GM11168 (cell line): ENCODE measurements at regions not wholly inside any gene's neighbourhood (a gene's known extent, or its start where the extent isn't known, plus 50 kb on each side); places are given as distances from the start of the nearest gene placed in this dataset.

Experiments
- in situ Hi-C: fragments of 300-500 bp; cut with MboI; formaldehyde crosslinking; loops from one replicate; pipeline ENCODE4 v1.12.0; 2022; ENCODE audit warnings: low sequenced_read_pairs; ENCODE audit not compliant: unreplicated experiment

GRCh38 chr9:18194316-18194715, 279.6 kb upstream of the ADAMTSL1 start:
- in situ Hi-C loops: no loop called here

- in situ Hi-C loops: no loop called here
Observed at GRCh38 chr9:18195223-18195622, 278.7 kb upstream of the ADAMTSL1 start.

DNA sequence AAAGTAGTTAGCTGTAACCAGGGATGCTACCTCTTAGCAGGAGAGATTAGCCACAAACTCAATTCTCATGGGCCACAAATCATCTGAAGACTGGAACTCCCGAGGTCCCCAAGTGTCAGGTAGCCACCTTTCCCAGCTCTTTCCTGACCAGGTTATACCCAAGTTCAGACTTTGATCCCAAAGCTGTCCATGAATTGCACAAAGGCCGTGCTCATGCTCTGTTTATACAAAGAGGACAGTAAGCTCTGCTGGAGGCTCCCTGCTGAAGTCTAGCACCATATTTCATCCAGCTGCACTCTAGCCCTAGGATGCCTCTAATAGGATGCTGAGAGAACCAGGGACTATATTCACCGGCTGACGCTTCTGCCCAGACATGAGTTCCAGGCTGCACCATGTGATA, 271.0 kb upstream of the ADAMTSL1 start:
- in situ Hi-C loops: loop anchor here (10.0 to 25.0 kb wide), 2 partner anchors 388 to 666 kb away; no protein-coding TSS in a partner anchor

- in situ Hi-C loops: loop anchor here (10.0 to 25.0 kb wide), 2 partner anchors 393 to 670 kb away; no protein-coding TSS in a partner anchor
Observed at GRCh38 chr9:18207735-18208134, 266.2 kb upstream of the ADAMTSL1 start.

DNA sequence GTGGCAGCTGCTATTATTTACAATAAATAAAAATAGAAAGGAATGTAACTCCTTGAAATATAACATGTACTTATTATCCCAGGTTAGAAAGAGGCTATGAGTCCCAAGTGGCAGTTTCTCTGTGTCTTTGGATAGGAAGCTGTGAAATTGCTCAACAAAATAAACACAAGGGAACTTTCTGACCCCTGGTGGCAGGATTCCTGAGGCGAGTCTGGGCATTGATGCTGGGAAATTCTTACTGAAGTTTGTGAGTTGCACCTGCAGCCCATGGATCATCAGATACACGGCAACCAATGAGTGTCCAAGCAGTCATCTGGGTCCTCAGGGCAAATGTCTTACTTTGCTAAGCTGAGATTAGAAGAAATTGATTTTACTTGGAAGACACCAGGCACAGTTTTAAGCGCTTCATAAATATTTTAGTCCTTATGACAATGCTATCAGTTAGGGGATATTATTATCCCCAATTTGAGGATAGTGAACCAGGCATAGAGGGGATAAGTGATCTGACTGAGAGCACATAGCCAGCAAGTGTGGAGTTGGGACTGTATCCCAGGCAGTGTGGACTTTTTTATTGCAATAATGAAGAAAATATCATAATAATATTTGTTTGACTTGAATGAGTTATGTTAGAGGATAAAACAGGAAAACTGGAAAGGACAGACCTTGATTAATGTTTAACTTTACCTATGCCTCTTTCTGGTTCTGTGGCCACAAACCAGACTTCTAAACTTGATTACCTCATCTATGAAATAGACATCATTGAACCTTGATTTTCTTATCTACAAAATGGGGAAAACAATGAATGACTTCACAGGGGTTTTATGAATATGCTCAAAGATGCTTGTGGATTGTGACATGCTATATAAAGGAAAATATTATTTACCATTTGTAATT, 265.5 kb upstream of the ADAMTSL1 start:
- in situ Hi-C loops: loop anchor here (10.0 to 25.0 kb wide), 2 partner anchors 394 to 671 kb away; no protein-coding TSS in a partner anchor

GRCh38 chr9:18215626-18216025, 258.3 kb upstream of the ADAMTSL1 start:
- in situ Hi-C loops: loop anchor here (25.0 kb wide), 1 partner anchor 678 kb away; no protein-coding TSS in a partner anchor

- in situ Hi-C loops: loop anchor here (25.0 kb wide), 1 partner anchor 679 kb away; no protein-coding TSS in a partner anchor
Observed at GRCh38 chr9:18216376-18216775, 257.6 kb upstream of the ADAMTSL1 start.

GRCh38 chr9:18228101-18228500, 245.9 kb upstream of the ADAMTSL1 start:
- in situ Hi-C loops: no loop called here

GRCh38 chr9:18229992-18230676, 243.8 kb upstream of the ADAMTSL1 start:
- in situ Hi-C loops: no loop called here

DNA sequence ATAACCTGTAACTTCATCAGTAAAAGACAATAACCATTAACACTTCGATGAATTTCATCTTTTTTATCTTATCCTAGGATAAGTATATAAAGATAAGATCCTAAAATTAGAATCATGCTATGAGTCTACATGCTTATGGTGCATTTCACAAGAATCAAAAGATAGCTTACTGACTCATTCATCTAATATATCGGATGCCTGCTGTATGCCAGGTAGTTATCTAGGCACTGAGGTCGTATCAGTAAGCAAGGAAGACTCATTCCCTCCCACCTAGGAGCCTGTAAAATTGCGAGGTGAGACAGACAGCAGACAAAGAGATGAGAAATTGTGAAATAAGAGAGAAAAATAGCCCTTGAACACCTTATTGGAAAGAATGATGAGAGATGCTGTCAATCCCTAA, 240.6 kb upstream of the ADAMTSL1 start:
- in situ Hi-C loops: no loop called here

DNA sequence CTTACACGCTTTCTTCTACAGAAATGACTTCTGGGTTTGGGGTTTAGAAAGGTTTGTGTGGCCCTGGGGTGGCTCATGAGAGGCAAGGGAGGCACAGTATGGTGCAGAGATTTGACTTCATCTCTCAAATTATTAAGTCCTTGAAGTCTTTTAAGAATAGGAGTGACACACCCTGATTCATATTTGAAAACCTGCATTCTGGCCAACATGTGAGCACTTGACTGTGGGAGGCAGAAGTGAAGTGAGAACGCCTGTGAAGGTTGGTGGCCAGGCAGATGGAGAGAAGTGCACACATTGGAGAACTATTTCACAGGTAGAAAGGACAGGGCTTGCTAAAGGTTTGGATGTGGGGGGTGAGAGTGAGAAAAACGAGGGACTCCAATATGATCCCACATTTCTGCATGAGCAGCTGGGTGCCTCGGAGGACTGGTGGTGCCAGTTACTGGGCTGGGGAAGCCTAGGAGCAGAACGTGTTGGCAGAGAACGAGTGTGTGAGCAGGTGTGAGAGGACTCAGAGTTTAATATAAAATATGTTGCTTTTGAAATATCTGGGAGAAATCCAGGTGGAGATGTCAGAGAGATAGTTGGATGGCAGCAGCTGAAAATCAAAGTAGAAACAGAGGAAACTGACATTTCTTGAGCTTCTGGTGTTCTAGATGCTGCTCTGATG, 240.0 kb upstream of the ADAMTSL1 start:
- in situ Hi-C loops: no loop called here

- in situ Hi-C loops: no loop called here
Observed at GRCh38 chr9:18235181-18235908, 238.6 kb upstream of the ADAMTSL1 start.

DNA sequence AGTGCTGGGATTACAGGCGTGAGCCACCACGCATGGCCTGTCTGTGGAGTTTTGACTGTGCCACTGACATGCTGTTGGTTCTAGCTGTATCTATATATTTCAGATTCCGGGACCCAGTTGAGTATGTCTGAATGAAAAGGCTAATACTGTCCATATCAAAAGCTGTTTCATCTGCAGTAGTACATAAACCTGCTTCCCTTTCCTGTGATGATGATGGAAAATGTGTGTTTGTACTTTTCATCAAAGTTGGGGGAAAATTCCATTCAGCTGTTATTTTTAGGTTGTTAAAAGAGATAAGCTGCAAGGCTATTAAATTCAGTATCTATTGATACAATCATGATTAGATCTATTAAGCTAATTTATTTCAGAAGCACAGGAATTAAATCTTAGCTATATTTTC, 237.6 kb upstream of the ADAMTSL1 start:
- in situ Hi-C loops: no loop called here

- in situ Hi-C loops: no loop called here
Observed at GRCh38 chr9:18237776-18238175, 236.2 kb upstream of the ADAMTSL1 start.

- in situ Hi-C loops: no loop called here
Observed at GRCh38 chr9:18238254-18238653, 235.7 kb upstream of the ADAMTSL1 start.

GRCh38 chr9:18238752-18239447, 235.1 kb upstream of the ADAMTSL1 start:
- in situ Hi-C loops: no loop called here

DNA sequence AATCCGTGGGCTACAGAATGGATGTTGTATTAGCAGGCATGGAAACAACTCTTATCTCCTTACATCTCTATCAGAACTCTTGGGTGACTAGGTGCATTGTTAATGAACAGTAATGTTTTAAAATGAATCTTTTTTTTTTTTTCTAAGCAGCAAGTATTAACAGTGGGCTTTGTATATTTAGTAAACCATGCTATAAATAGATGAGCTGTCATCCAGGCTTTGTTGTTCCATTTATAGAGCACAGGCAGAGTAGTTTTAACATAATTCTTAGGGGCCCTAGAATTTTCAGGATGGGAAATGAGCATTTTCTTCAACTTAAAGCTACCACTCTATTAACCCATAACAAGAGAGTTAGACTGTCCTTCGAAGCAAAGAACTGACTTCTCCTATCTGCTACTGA, 233.7 kb upstream of the ADAMTSL1 start:
- in situ Hi-C loops: no loop called here

GRCh38 chr9:18245911-18246310, 228.0 kb upstream of the ADAMTSL1 start:
- in situ Hi-C loops: no loop called here

GRCh38 chr9:18250053-18250452, 223.9 kb upstream of the ADAMTSL1 start:
- in situ Hi-C loops: loop anchor here (10.0 kb wide), 1 partner anchor 785 kb away; the partner anchor contains the start of gene SAXO1
